H9 (cell line): ENCODE measurements at regions not wholly inside any gene's neighbourhood (a gene's known extent, or its start where the extent isn't known, plus 50 kb on each side); places are given as distances from the start of the nearest gene placed in this dataset.

Experiments used
- DNase-seq: peaks from one replicate; pipeline ENCODE4 v3.0.0-alpha.2; 2017
- H2AFZ ChIP-seq: one replicate; pipeline ENCODE4 v1.6.1; 2013; ENCODE audit warnings: mild to moderate bottlenecking, low read length, control low read depth, moderate library complexity
- H2AK5ac ChIP-seq: 2 replicates; pipeline ENCODE4 v1.6.1; 2013; ENCODE audit warnings: low read length, control low read depth, mixed read lengths; ENCODE audit not compliant: insufficient read length
- H2BK120ac ChIP-seq: one replicate; pipeline ENCODE4 v1.6.1; 2013; ENCODE audit warnings: low read depth, mild to moderate bottlenecking, low read length, control low read depth, inconsistent platforms; ENCODE audit not compliant: poor library complexity, severe bottlenecking
- H2BK12ac ChIP-seq: 2 replicates; pipeline ENCODE4 v1.6.1; 2013; ENCODE audit warnings: low read length, control low read depth, mixed read lengths, low read depth; ENCODE audit not compliant: insufficient read length
- H2BK15ac ChIP-seq: 2 replicates; pipeline ENCODE4 v1.6.1; 2013; ENCODE audit warnings: low read depth, low read length, control low read depth
- H2BK20ac ChIP-seq: one replicate; pipeline ENCODE4 v1.6.1; 2013; ENCODE audit warnings: low read depth, mild to moderate bottlenecking, low read length, control low read depth, inconsistent platforms; ENCODE audit not compliant: poor library complexity, severe bottlenecking
- H2BK5ac ChIP-seq: 2 replicates; pipeline ENCODE4 v1.6.1; 2013; ENCODE audit warnings: low read length, control low read depth, mixed read lengths; ENCODE audit not compliant: insufficient read length
- H3K14ac ChIP-seq: 2 replicates; pipeline ENCODE4 v1.6.1; 2013; ENCODE audit warnings: low read length, control low read depth; ENCODE audit not compliant: insufficient read depth
- H3K18ac ChIP-seq: 2 replicates; pipeline ENCODE4 v1.6.1; 2013; ENCODE audit warnings: low read depth, mild to moderate bottlenecking, mixed read lengths, low read length, control low read depth; ENCODE audit not compliant: insufficient read length
- H3K23ac ChIP-seq: 2 replicates; pipeline ENCODE4 v1.6.1; 2013; ENCODE audit warnings: low read length, control low read depth, mixed read lengths, low read depth; ENCODE audit not compliant: insufficient read length
- H3K23me2 ChIP-seq: 2 replicates; pipeline ENCODE4 v1.6.1; 2013; ENCODE audit warnings: low read depth, mild to moderate bottlenecking, mixed read lengths, low read length, control low read depth; ENCODE audit not compliant: insufficient read length, poor library complexity, severe bottlenecking
- H3K27ac ChIP-seq: 2 replicates; pipeline ENCODE4 v1.5.1; 2013; ENCODE audit warnings: low read length, control low read depth, mixed read lengths, low read depth; ENCODE audit not compliant: insufficient read length
- H3K27me3 ChIP-seq: 2 replicates; pipeline ENCODE4 v1.6.1; 2013; ENCODE audit warnings: low read length, control low read depth, inconsistent platforms; ENCODE audit not compliant: insufficient read depth
- H3K4ac ChIP-seq: 2 replicates; pipeline ENCODE4 v1.6.1; 2013; ENCODE audit warnings: low read depth, mild to moderate bottlenecking, control low read depth, inconsistent platforms, low read length, moderate library complexity
- H3K4me1 ChIP-seq: 2 replicates; pipeline ENCODE4 v1.6.1; 2013; ENCODE audit warnings: low read length, control low read depth, inconsistent platforms; ENCODE audit not compliant: insufficient read depth
- H3K4me2 ChIP-seq: 2 replicates; pipeline ENCODE4 v1.6.1; 2013; ENCODE audit warnings: low read length, control low read depth, mixed read lengths; ENCODE audit not compliant: insufficient read length, insufficient read depth
- H3K56ac ChIP-seq: 2 replicates; pipeline ENCODE4 v1.6.1; 2013; ENCODE audit warnings: low read depth, mild to moderate bottlenecking, mixed read lengths, low read length, control low read depth; ENCODE audit not compliant: insufficient read length
- H3K79me1 ChIP-seq: 2 replicates; pipeline ENCODE4 v1.6.1; 2013; ENCODE audit warnings: low read depth, mild to moderate bottlenecking, moderate library complexity, low read length, control low read depth, inconsistent platforms; ENCODE audit not compliant: insufficient read depth, poor library complexity, severe bottlenecking
- H3K79me2 ChIP-seq: 2 replicates; pipeline ENCODE4 v1.6.1; 2013; ENCODE audit warnings: low read length, control low read depth, inconsistent platforms; ENCODE audit not compliant: insufficient read depth
- H3K9ac ChIP-seq: 2 replicates; pipeline ENCODE4 v1.6.1; 2013; ENCODE audit warnings: low read length, control low read depth, mixed read lengths; ENCODE audit not compliant: insufficient read length; ENCODE audit errors: extremely low read depth
- H3K9me3 ChIP-seq: one replicate; pipeline ENCODE4 v1.6.1; 2013; ENCODE audit warnings: low read depth, low read length, inconsistent platforms; ENCODE audit not compliant: control insufficient read depth
- H3T11ph ChIP-seq: one replicate; pipeline ENCODE4 v1.6.1; 2013; ENCODE audit warnings: mild to moderate bottlenecking, low read length, control low read depth, inconsistent platforms
- H4K20me1 ChIP-seq: one replicate; pipeline ENCODE4 v1.6.1; 2013; ENCODE audit not compliant: control insufficient read depth, insufficient read length, insufficient read depth
- H4K5ac ChIP-seq: 2 replicates; pipeline ENCODE4 v1.6.1; 2013; ENCODE audit warnings: low read depth, mild to moderate bottlenecking, mixed read lengths, low read length, control low read depth; ENCODE audit not compliant: insufficient read length
- H4K8ac ChIP-seq: replicated peaks from 2 replicates; pipeline ENCODE4 v1.6.1; 2013; ENCODE audit warnings: low read length, control low read depth, mixed read lengths, low read depth; ENCODE audit not compliant: insufficient read length
- H4K91ac ChIP-seq: 2 replicates; pipeline ENCODE4 v1.6.1; 2013; ENCODE audit warnings: low read depth, mild to moderate bottlenecking, moderate library complexity, mixed read lengths, low read length, control low read depth; ENCODE audit not compliant: insufficient read length
- H3K27ac Mint-ChIP-seq, 3 experiments: 2 replicates in 2 of 3; 3 replicates in 1 of 3; pipeline ENCODE4 v1.8.0; 2020 to 2021; ENCODE audit warnings: mixed read lengths in 3 of 3, mild to moderate bottlenecking in 1 of 3, moderate library complexity in 1 of 3
- H3K27me3 Mint-ChIP-seq: 2 replicates; pipeline ENCODE4 v1.8.0; 2021; ENCODE audit warnings: low read depth, mild to moderate bottlenecking, moderate library complexity, mixed read lengths
- H3K36me3 Mint-ChIP-seq, 3 experiments: 2 replicates in 2 of 3; 3 replicates in 1 of 3; pipeline ENCODE4 v1.8.0; 2020 to 2021; ENCODE audit warnings: low read depth in 3 of 3, mixed read lengths in 3 of 3; ENCODE audit not compliant: insufficient read depth in 1 of 3
- H3K4me1 Mint-ChIP-seq, 2 experiments: 2 replicates each; pipeline ENCODE4 v1.8.0; 2020; ENCODE audit warnings: mixed read lengths in 2 of 2
- H3K4me3 Mint-ChIP-seq, 2 experiments: 2 replicates in 1 of 2; 3 replicates in 1 of 2; pipeline ENCODE4 v1.8.0; 2020 to 2021; ENCODE audit warnings: mild to moderate bottlenecking in 2 of 2, mixed read lengths in 2 of 2, moderate library complexity in 1 of 2
- H3K9me3 Mint-ChIP-seq, 2 experiments: 2 replicates in 1 of 2; 3 replicates in 1 of 2; pipeline ENCODE4 v1.8.0; 2020; ENCODE audit warnings: mild to moderate bottlenecking in 2 of 2, mixed read lengths in 2 of 2, moderate library complexity in 1 of 2
- WGBS: extraction: QIAGEN DNeasy Blood & Tissue Kit; methylation state at CpG from one replicate; pipeline ENCODE4 v1.1.7; 2013; ENCODE audit warnings: missing lambda C conversion rate, low lambda C conversion rate, mixed read lengths; ENCODE audit not compliant: insufficient read length; ENCODE audit errors: extremely low coverage; 5-methylcytosine and 5-hydroxymethylcytosine counted together
- TF ChIP-seq, protein P1 (sequence below): fragments of 200-600 bp; sonication (generic); conservative IDR thresholded peaks from 3 replicates; pipeline ENCODE4 v1.8.0; 2021; ENCODE audit warnings: antibody characterized with exemption, mild to moderate bottlenecking

- no peaks in the 10 kb centered on the region for H4K20me1 ChIP-seq
- Mint-ChIP-seq H3K36me3 (no peaks in the 10 kb centered on the region), H3K4me1 (peaks cover 18 to 33% of the 10 kb centered on the region in 2 experiments), H3K4me3 (peak overlapping the region in 1 of 2 experiments; percentile 47; a peak in 1 of 5 replicates), H3K27ac (peak overlapping the region in 1 of 3 experiments; percentile 65; a peak in 2 of 7 replicates), H3K9me3 (no peaks in the 10 kb centered on the region), H3K27me3 (no peaks in the 10 kb centered on the region)
- H2BK12ac ChIP-seq: no peak overlapping the region
- no peak overlapping the region for H2BK20ac ChIP-seq
- H3K23ac ChIP-seq: no peak overlapping the region
- no peak overlapping the region for H3K9ac ChIP-seq
- no peak overlapping the region for H3T11ph ChIP-seq
- no peaks in the 10 kb centered on the region for H3K27me3 ChIP-seq
- no peak overlapping the region for H3K18ac ChIP-seq
- H3K4me2 ChIP-seq: no peak overlapping the region
- no peak overlapping the region for H2AFZ ChIP-seq
- no peak overlapping the region for H4K8ac ChIP-seq
- H2BK5ac ChIP-seq: no peak overlapping the region
- no peak overlapping the region for H3K14ac ChIP-seq
- no peak overlapping the region for H3K56ac ChIP-seq
- H4K91ac ChIP-seq: no peak overlapping the region
- no peak overlapping the region for H2BK15ac ChIP-seq
- H3K4me1 ChIP-seq: peaks cover 7% of the 10 kb centered on the region
- TF ChIP-seq, protein P1, sequence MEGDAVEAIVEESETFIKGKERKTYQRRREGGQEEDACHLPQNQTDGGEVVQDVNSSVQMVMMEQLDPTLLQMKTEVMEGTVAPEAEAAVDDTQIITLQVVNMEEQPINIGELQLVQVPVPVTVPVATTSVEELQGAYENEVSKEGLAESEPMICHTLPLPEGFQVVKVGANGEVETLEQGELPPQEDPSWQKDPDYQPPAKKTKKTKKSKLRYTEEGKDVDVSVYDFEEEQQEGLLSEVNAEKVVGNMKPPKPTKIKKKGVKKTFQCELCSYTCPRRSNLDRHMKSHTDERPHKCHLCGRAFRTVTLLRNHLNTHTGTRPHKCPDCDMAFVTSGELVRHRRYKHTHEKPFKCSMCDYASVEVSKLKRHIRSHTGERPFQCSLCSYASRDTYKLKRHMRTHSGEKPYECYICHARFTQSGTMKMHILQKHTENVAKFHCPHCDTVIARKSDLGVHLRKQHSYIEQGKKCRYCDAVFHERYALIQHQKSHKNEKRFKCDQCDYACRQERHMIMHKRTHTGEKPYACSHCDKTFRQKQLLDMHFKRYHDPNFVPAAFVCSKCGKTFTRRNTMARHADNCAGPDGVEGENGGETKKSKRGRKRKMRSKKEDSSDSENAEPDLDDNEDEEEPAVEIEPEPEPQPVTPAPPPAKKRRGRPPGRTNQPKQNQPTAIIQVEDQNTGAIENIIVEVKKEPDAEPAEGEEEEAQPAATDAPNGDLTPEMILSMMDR: no peak
- H3K23me2 ChIP-seq: no peaks in the 10 kb centered on the region
- no peaks in the 10 kb centered on the region for H3K79me2 ChIP-seq
- H2BK120ac ChIP-seq: no peak overlapping the region
- no peaks in the 10 kb centered on the region for H3K79me1 ChIP-seq
- no peak overlapping the region for H2AK5ac ChIP-seq
- H3K9me3 ChIP-seq: no peaks in the 10 kb centered on the region
- H3K27ac ChIP-seq: no peak overlapping the region
- no peak overlapping the region for H4K5ac ChIP-seq
- peak; percentile 49 for DNase-seq
- no CpG with 5 or more reads among the region's 3 CpGs for WGBS
- no peak overlapping the region for H3K4ac ChIP-seq
Observed at GRCh38 chr12:24244801-24245200, 295.3 kb upstream of the SOX5 start.
